ENCODE measurements at regions not wholly inside any gene's neighbourhood (a gene's known extent, or its start where the extent isn't known, plus 50 kb on each side); places are given as distances from the start of the nearest gene placed in this dataset.

DNA sequence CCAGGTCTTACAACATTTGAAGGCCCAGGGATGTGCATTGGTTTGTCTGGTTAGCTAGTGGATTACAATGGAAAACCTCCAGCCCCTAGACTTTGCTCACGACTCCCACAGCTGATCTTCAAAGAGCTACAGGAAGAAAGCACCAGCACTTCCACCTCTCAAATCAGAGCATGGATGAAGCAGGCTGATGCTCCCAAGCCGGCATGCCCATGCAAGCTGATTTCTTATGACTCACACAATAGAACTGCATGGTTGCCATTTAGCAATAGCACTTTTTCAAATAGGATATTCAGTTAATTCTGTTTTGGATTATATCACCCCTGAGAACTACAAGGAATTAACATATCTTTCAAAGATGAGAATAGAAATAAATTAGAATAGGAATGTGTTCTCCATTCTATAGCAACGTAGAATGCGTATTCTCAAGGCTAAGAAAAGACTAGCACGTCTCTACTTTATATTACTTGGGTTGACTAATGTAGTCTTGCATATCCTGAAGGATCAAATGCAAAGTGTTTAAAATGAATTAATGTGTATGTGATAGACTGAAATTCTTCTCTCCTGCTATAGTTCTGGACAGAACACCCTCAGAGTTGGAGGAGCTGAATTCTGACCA is 292.4 kb downstream of the TRIB2 start:
- no peak for ATAC-seq
- no peaks in the 10 kb centered on the region for H3K9me3 ChIP-seq (ENCODE audit: control insufficient read depth, low read length, poor library complexity, severe bottlenecking)
- Mint-ChIP-seq H3K4me1 (peaks cover 5% of the 10 kb centered on the region), H3K27me3 (peaks cover 31% of the 10 kb centered on the region), H3K36me3 (ENCODE audit: low read depth) (peaks cover 4% of the 10 kb centered on the region), H3K4me3 (no peak overlapping the region), H3K27ac (no peak overlapping the region)
- DNase-seq: no peak

GRCh38 chr2:13010283-13010682 is 293.5 kb downstream of the TRIB2 start:
- no peak for ATAC-seq

DNA sequence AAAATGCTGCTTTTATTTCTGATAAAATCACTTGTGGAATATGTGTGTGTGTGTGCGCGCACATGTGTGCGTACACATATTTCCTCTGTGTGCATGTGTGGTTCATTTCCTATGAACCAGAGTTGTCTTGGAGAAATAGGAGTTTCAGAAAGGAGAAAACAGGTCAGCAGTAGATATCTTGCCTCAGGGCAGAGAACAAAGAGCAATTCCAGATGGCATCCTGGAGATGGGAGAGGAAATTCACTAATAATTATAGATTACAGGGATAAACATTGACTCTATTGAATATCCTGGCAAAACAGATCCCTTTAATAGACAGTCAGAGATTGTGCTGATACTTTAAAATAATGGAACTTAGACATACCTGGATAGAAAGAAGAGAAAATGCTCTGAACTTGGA is 298.0 kb downstream of the TRIB2 start:
- DNase-seq (no peak), ATAC-seq (no peak)
- Mint-ChIP-seq H3K27ac (no peak overlapping the region), H3K4me3 (no peak overlapping the region), H3K36me3 (ENCODE audit: low read depth) (peaks cover 9% of the 10 kb centered on the region), H3K4me1 (peaks cover 2% of the 10 kb centered on the region), H3K27me3 (peaks cover 47% of the 10 kb centered on the region)
- no peaks in the 10 kb centered on the region for H3K9me3 ChIP-seq (ENCODE audit: control insufficient read depth, low read length, poor library complexity, severe bottlenecking)

More at GRCh38 chr2:13010283-13010682, 293.5 kb downstream of the TRIB2 start:
- Mint-ChIP-seq H3K27ac (no peak overlapping the region), H3K4me1 (peaks cover 5% of the 10 kb centered on the region), H3K36me3 (ENCODE audit: low read depth) (peaks cover 7% of the 10 kb centered on the region), H3K4me3 (no peak overlapping the region), H3K27me3 (peaks cover 40% of the 10 kb centered on the region)
- no peak for DNase-seq
- H3K9me3 ChIP-seq (ENCODE audit: control insufficient read depth, low read length, poor library complexity, severe bottlenecking): no peaks in the 10 kb centered on the region

- no peaks in the 10 kb centered on the region for H3K9me3 ChIP-seq (ENCODE audit: control insufficient read depth, low read length, poor library complexity, severe bottlenecking)
- Mint-ChIP-seq H3K4me1 (peaks cover 2% of the 10 kb centered on the region), H3K4me3 (no peak overlapping the region), H3K27me3 (peaks cover 47% of the 10 kb centered on the region), H3K36me3 (ENCODE audit: low read depth) (peaks cover 9% of the 10 kb centered on the region), H3K27ac (no peak overlapping the region)
- ATAC-seq (no peak), DNase-seq (no peak)
Observed at GRCh38 chr2:13015532-13016320, 299.0 kb downstream of the TRIB2 start.

GRCh38 chr2:13018490-13018889 is 301.8 kb downstream of the TRIB2 start:
- H3K27me3 Mint-ChIP-seq: peaks cover 28% of the 10 kb centered on the region
- peaks cover 7% of the 10 kb centered on the region for H3K36me3 Mint-ChIP-seq (ENCODE audit: low read depth)

DNA sequence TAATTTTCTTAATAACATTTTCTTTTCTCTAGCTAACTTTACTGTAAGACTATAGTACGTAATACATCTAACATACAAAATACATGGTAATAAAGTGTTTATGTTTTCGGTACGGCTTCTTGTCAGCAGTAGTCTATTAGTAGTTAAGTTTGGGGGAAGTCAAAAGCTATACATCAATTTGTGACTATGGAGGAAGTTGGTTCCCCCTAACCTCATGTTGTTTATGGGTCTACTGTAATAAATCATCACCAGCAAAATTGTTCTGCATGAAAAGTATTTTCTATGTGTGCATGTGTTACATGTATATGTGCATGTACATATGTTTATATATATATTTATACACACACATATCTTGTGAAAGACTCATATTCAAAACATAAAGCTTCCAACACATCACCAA is 303.0 kb downstream of the TRIB2 start:
- Mint-ChIP-seq H3K36me3 (ENCODE audit: low read depth) (peaks cover 3% of the 10 kb centered on the region), H3K27me3 (peaks cover 20% of the 10 kb centered on the region), H3K4me1 (no peaks in the 10 kb centered on the region), H3K27ac (no peak overlapping the region), H3K4me3 (no peak overlapping the region)
- ATAC-seq (no peak), DNase-seq (no peak)
- no peaks in the 10 kb centered on the region for H3K9me3 ChIP-seq (ENCODE audit: control insufficient read depth, low read length, poor library complexity, severe bottlenecking)

More at GRCh38 chr2:13018490-13018889, 301.8 kb downstream of the TRIB2 start:
- ATAC-seq (no peak), DNase-seq (no peak)
- Mint-ChIP-seq H3K4me1 (no peaks in the 10 kb centered on the region), H3K4me3 (no peak overlapping the region), H3K27ac (no peak overlapping the region)
- no peaks in the 10 kb centered on the region for H3K9me3 ChIP-seq (ENCODE audit: control insufficient read depth, low read length, poor library complexity, severe bottlenecking)

DNA sequence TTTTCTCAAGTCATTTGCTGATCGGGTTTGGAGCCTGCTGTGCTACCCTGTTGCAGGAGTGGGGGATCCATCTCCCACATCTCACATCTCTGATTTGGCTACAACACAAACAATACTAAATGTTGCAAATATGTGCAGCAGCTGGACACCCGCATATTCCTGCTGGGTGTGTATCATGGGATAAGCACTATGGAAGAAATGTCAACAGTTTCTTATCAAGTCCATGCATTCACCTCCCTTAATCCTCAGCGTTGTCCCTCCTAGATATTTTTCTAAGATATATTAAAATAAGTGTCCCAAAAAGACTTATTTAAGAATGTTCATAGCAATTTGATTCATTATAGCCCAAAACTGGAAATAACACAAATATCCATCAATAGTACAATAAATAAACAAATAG is 303.7 kb downstream of the TRIB2 start:
- Mint-ChIP-seq H3K27ac (no peak overlapping the region), H3K4me1 (no peaks in the 10 kb centered on the region), H3K4me3 (no peak overlapping the region), H3K36me3 (ENCODE audit: low read depth) (peaks cover 2% of the 10 kb centered on the region), H3K27me3 (peaks cover 17% of the 10 kb centered on the region)
- ATAC-seq (no peak), DNase-seq (no peak)
- H3K9me3 ChIP-seq (ENCODE audit: control insufficient read depth, low read length, poor library complexity, severe bottlenecking): no peaks in the 10 kb centered on the region

DNA sequence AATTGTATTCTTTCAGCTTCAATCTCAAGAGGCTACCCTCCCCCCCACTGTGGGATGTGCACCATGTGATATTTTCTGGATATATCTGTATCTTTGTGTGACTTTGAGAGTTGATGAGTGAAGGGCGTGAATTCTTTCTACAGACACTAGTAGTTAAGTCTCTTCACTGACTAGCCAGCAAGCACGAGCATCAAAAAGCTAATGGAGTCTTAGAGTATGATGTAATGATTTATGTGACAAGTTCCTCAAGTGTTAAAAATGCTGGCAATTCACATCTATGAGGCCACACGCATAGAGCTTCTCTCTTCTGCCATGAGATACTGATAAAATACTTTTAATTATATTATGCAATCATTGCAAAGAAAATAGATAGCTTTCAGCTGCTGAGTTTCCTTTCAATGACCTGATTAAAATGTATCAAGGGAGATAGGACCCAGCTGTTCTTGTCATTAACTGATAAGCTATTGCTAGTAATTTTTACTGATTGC is 304.8 kb downstream of the TRIB2 start:
- H3K27ac Mint-ChIP-seq: no peak overlapping the region
- H3K4me1 Mint-ChIP-seq: no peaks in the 10 kb centered on the region
- H3K36me3 Mint-ChIP-seq (ENCODE audit: low read depth): peaks cover 1% of the 10 kb centered on the region
- peaks cover 8% of the 10 kb centered on the region for H3K27me3 Mint-ChIP-seq
- no peak overlapping the region for H3K4me3 Mint-ChIP-seq
- DNase-seq: no peak
- no peak for ATAC-seq
- no peaks in the 10 kb centered on the region for H3K9me3 ChIP-seq (ENCODE audit: control insufficient read depth, low read length, poor library complexity, severe bottlenecking)

GRCh38 chr2:13030606-13031005 is 313.9 kb downstream of the TRIB2 start:
- H3K27ac Mint-ChIP-seq: no peak overlapping the region
- ATAC-seq: no peak
- H3K27me3 Mint-ChIP-seq: peaks cover 24% of the 10 kb centered on the region
- H3K9me3 ChIP-seq (ENCODE audit: control insufficient read depth, low read length, poor library complexity, severe bottlenecking): no peaks in the 10 kb centered on the region
- DNase-seq: no peak
- H3K4me1 Mint-ChIP-seq: peaks cover 6% of the 10 kb centered on the region
- H3K4me3 Mint-ChIP-seq: no peak overlapping the region
- peaks cover 2% of the 10 kb centered on the region for H3K36me3 Mint-ChIP-seq (ENCODE audit: low read depth)

DNA sequence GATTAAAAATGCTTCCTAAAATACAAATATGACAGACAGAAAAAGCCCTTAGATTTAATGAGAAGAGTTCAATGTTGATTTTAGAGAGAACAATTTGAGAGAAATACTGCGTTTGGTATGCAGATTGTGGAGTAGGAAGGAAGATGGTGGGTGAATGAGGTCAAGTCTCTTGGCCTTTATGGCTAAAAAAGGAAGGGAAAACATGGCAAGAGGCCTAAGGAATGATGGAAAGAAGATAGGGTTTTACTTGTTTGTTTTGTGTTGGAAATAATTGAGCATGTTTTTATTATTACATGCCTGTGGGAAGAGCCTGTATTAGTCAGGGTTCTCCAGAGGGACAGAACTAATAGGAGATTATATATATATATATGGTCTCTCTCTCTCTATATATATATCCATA is 318.1 kb downstream of the TRIB2 start:
- ATAC-seq (no peak), DNase-seq (no peak)
- Mint-ChIP-seq H3K4me1 (no peaks in the 10 kb centered on the region), H3K27me3 (peaks cover 41% of the 10 kb centered on the region), H3K36me3 (ENCODE audit: low read depth) (no peaks in the 10 kb centered on the region), H3K27ac (no peak overlapping the region), H3K4me3 (no peak overlapping the region)
- no peaks in the 10 kb centered on the region for H3K9me3 ChIP-seq (ENCODE audit: control insufficient read depth, low read length, poor library complexity, severe bottlenecking)

GRCh38 chr2:13035866-13036265 is 319.1 kb downstream of the TRIB2 start:
- no peak for DNase-seq
- no peak overlapping the region for H3K4me3 Mint-ChIP-seq
- peaks cover 3% of the 10 kb centered on the region for H3K9me3 ChIP-seq (ENCODE audit: control insufficient read depth, low read length, poor library complexity, severe bottlenecking)
- peaks cover 40% of the 10 kb centered on the region for H3K27me3 Mint-ChIP-seq
- no peaks in the 10 kb centered on the region for H3K4me1 Mint-ChIP-seq
- no peaks in the 10 kb centered on the region for H3K36me3 Mint-ChIP-seq (ENCODE audit: low read depth)
- H3K27ac Mint-ChIP-seq: no peak overlapping the region
- no peak for ATAC-seq

DNA sequence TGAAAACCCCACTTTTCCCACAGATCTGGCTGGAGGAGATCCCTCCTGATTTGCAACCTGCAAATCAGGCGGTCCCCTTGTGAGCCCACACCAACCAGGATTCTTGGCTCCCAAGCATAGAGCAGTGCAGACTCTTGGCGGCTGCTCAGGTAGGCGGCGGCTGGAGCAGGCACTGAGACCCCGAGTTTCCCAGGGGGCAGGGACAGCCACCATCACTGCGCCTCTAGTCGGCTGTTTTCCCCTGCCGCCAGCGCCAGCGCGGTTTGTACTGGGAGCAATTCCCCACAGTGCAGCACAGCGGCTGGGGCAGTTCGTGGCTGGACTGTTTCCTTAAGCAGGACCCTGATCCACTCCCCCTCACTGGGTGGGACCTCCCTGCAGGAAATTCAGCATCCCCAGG is 323.3 kb downstream of the TRIB2 start:
- Mint-ChIP-seq H3K4me1 (no peaks in the 10 kb centered on the region), H3K4me3 (no peak overlapping the region), H3K36me3 (ENCODE audit: low read depth) (peaks cover 3% of the 10 kb centered on the region), H3K27me3 (peaks cover 59% of the 10 kb centered on the region), H3K27ac (no peak overlapping the region)
- H3K9me3 ChIP-seq (ENCODE audit: control insufficient read depth, low read length, poor library complexity, severe bottlenecking): peaks cover 3% of the 10 kb centered on the region
- DNase-seq (no peak), ATAC-seq (no peak)

- Mint-ChIP-seq H3K36me3 (ENCODE audit: low read depth) (peaks cover 3% of the 10 kb centered on the region), H3K4me1 (no peaks in the 10 kb centered on the region), H3K27me3 (peaks cover 27% of the 10 kb centered on the region), H3K27ac (no peak overlapping the region), H3K4me3 (no peak overlapping the region)
- ATAC-seq: no peak
- H3K9me3 ChIP-seq (ENCODE audit: control insufficient read depth, low read length, poor library complexity, severe bottlenecking): no peaks in the 10 kb centered on the region
- no peak for DNase-seq
Observed at GRCh38 chr2:13046557-13047165, 329.9 kb downstream of the TRIB2 start.
